Loucy (cell line): ENCODE measurements at regions not wholly inside any gene's neighbourhood (a gene's known extent, or its start where the extent isn't known, plus 50 kb on each side); places are given as distances from the start of the nearest gene placed in this dataset.

Source experiments
- EZH2phosphoT487 ChIP-seq: fragments of 200-600 bp; IDR thresholded peaks from 2 replicates; pipeline ENCODE4 v1.6.1; 2018; ENCODE audit warnings: antibody characterized with exemption, mild to moderate bottlenecking, moderate library complexity, borderline replicate concordance
- TF ChIP-seq, protein P1 (sequence below): fragments of 200-600 bp; sonication (generic); conservative IDR thresholded peaks from 2 replicates; pipeline ENCODE4 v1.5.1; 2014; ENCODE audit warnings: mild to moderate bottlenecking, antibody characterized with exemption, low read length

DNA sequence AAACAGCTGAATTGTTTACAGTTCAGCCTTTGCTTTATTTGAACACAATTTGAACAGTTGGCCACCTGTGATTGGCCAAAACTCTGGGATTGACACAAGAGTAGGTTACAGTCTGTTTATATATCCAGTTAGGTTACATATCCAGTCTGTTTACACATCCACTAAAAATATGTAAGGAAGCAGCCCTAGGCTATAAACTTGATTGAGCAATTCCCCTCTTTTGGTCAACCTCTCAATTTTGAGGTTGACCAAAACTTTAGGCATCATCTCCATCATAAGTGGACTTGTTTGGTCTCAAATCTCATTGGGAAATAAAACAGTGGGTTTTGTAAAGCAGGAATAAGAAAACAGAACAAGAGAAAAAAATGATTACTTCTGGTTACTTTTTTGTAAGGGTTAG is 190.8 kb downstream of the SPATA18 start:
- TF ChIP-seq, protein P1, sequence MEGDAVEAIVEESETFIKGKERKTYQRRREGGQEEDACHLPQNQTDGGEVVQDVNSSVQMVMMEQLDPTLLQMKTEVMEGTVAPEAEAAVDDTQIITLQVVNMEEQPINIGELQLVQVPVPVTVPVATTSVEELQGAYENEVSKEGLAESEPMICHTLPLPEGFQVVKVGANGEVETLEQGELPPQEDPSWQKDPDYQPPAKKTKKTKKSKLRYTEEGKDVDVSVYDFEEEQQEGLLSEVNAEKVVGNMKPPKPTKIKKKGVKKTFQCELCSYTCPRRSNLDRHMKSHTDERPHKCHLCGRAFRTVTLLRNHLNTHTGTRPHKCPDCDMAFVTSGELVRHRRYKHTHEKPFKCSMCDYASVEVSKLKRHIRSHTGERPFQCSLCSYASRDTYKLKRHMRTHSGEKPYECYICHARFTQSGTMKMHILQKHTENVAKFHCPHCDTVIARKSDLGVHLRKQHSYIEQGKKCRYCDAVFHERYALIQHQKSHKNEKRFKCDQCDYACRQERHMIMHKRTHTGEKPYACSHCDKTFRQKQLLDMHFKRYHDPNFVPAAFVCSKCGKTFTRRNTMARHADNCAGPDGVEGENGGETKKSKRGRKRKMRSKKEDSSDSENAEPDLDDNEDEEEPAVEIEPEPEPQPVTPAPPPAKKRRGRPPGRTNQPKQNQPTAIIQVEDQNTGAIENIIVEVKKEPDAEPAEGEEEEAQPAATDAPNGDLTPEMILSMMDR, result no peak
- no peak for TF ChIP-seq EZH2phosphoT487
